ENCODE measurements at regions not wholly inside any gene's neighbourhood (a gene's known extent, or its start where the extent isn't known, plus 50 kb on each side); places are given as distances from the start of the nearest gene placed in this dataset.

- no peaks in the 10 kb centered on the region for H3K79me2 ChIP-seq (ENCODE audit: control insufficient read depth, insufficient read depth, low read length)
- no peak overlapping the region for H3K4me3 ChIP-seq
- H3K4me2 ChIP-seq (ENCODE audit: insufficient read depth, low read length): no peak overlapping the region
- FAIRE-seq (no peak), ATAC-seq (no peak), DNase-seq (ENCODE audit: extremely low read depth in 1 of 4, low spot score in 3 of 4) (no peak)
- TF ChIP-seq ZBTB8A (IDR thresholded peaks at IDR 0.05; ENCODE audit: partially characterized antibody): no peak
- TF ChIP-seq RBM17 (IDR thresholded peaks at IDR 0.05; ENCODE audit: borderline replicate concordance, low read depth, low read length): no peak
- TF ChIP-seq VEZF1 (CRISPR knock-in tag; IDR thresholded peaks at IDR 0.05): no peak
- no peak for TF ChIP-seq ATF3 (IDR thresholded peaks at IDR 0.05)
- no peak for TF ChIP-seq ATF3 (CRISPR knock-in tag; conservative IDR thresholded peaks at IDR 0.05)
- TF ChIP-seq ADNP (tag; IDR thresholded peaks at IDR 0.05): no peak
- no peak for TF ChIP-seq ARID4B (CRISPR knock-in tag; IDR thresholded peaks at IDR 0.05)
- TF ChIP-seq SNRNP70 (optimal IDR thresholded peaks at IDR 0.05; ENCODE audit: low read depth, low read length): no peak
- no peak for TF ChIP-seq PURB (CRISPR knock-in tag; IDR thresholded peaks at IDR 0.05; ENCODE audit: low read depth)
- no peak for TF ChIP-seq ID3 (CRISPR knock-in tag; IDR thresholded peaks at IDR 0.05)
- TF ChIP-seq ID3 (tag; IDR thresholded peaks at IDR 0.05): no peak
- H3K4me1 ChIP-seq (replicated peaks in 1 of 2; ENCODE audit: control insufficient read depth in 2 of 2, insufficient read depth in 2 of 2, low read length in 2 of 2): no peaks in the 10 kb centered on the region
- H3K36me3 ChIP-seq (ENCODE audit: control insufficient read depth, insufficient read depth, low read length): no peaks in the 10 kb centered on the region
- H3K9me1 ChIP-seq (ENCODE audit: control insufficient read depth, insufficient read depth, low read length): no peaks in the 10 kb centered on the region
- H3K27ac ChIP-seq (ENCODE audit: extremely low read depth, low read depth, low read length): no peak overlapping the region
- ChIA-PET POLR2A (no interaction called here), CTCF (ENCODE audit: low intra/inter-chr PET ratio) (no interaction called here)
- WGBS (ENCODE audit: insufficient coverage, low coverage, missing lambda C conversion rate): 0% methylated on average over 2 of the region's 3 CpGs
- in situ Hi-C loops (cut with MboI): no loop called here
- no peaks in the 10 kb centered on the region for H3K9me3 ChIP-seq (replicated peaks; ENCODE audit: control insufficient read depth, insufficient read depth, low read depth, low read length)
- no TSS peak for BruUV-seq (replicated peaks)
- no peaks in the 10 kb centered on the region for H3K27me3 ChIP-seq (ENCODE audit: control insufficient read depth in 2 of 2, insufficient read depth in 2 of 2, low read length in 2 of 2)
- intact Hi-C loops (cut with micrococcal nuclease): no loop called here
- H2AFZ ChIP-seq (ENCODE audit: low read depth, low read length): no peak overlapping the region
- H3K9ac ChIP-seq (ENCODE audit: insufficient read depth in 1 of 2, low read depth in 2 of 2, low read length in 2 of 2): no peak overlapping the region
- H4K20me1 ChIP-seq (replicated peaks; ENCODE audit: control insufficient read depth, insufficient read depth, low read length): no peaks in the 10 kb centered on the region
These were observed 807.4 kb upstream of the GBE1 start for GRCh38 chr3:82568776-82569338.
